NCI-H1105 treated with DMSO at 0.1 percent for 48 hours (cell line): ENCODE measurements at regions not wholly inside any gene's neighbourhood (a gene's known extent, or its start where the extent isn't known, plus 50 kb on each side); places are given as distances from the start of the nearest gene placed in this dataset.
"Not testable (repeated sequence)": the region's sequence is repeated elsewhere in the genome, so short reads cannot be mapped to it uniquely, and the experiment has no call there.

Source experiments
- DNase-seq: peaks from one replicate; lab custom pipeline; 2025; lab: John Stamatoyannopoulos, UW

DNA sequence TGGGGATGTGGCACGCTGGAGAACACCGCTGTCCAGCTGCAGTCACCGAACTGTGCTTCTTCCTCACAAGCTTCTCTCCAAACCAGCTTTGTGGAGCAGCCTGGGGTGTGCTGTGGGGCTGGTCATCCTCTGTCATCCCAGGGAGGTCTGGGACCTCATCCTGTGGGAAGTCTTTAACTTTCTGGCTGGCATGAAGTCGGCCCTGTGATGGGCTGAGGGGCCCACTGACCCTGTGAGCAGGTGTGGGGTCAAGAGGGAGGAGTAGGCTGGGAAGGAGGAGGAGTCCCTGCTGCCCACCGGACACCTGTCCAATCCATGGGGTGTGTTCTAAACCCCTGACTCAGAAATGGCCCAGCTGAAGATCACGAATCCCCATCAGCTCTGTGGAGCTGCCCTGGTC, 136.2 kb upstream of the SHH start:
- no peak for DNase-seq

DNA sequence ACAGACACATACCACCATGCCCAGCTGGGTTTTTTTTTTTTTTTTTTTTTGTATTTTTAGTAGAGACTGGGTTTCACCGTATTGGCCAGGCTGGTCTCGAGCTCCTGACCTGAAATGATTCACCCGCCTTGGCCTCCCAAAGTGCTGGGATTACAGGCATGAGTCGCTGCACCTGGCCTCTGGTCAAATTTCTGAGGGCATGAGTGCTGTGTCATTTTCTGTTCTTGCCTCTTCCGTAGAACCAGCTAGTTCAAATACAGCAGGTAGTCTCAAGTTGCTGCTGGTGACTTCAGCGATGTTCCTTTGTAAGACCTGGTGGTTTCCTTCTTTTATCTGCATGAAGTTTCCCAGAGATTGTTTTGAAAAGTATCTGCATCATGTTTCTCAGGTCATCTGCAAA, 134.8 kb upstream of the SHH start:
- DNase-seq = no peak

DNA sequence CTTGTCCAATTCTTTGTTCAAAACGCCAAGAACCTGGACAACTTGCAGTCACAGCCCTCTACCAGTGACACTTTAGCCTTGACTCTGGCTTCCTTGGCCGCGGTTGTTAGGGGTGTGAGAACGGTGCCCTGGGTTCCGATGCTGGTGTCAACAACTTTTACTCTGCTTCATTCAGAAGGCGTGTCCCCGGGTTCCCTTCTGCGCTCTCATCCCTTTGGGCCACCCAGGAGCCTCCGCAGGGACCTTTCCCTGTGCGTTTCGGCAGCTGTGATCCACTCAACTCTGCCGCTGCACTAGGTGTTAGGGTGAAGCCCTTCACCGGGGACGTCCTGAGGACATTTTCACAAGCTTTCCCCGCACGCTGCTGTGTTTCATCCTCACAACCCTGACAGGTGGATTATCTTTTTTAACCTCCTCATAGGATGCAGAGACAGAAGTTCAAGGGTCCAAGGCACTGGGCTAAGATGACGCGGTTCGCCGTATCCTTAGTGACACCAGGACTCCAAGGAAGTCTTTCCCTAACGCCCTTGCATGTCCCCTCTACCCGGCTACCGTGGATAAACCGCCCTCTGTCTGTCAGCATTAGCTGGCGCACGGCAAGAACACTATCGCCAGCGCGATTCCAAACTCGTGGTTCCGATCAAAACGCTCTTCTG, 133.5 kb upstream of the SHH start:
- no peak for DNase-seq

DNA sequence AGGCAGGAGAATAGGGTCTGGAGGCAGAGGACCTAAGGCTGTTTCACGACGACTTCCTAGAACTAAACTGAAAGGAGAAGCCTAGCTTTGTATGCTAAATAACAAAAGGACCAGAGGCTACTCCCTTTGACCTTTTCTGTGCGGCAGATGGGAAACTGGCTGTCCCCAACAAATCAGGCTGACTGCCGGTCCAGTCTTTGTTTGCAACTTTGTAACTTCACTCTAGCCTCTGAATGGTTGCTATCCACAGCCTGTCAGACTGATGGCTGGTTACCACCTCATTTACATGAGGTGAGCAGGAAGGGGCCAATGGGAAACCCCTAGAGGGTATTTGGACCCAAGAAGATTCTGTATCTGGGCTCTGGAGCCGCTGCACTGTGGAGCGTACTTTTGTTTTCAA, 132.6 kb upstream of the SHH start:
- no peak for DNase-seq

GRCh38 chr7:155943251-155943899, 131.1 kb upstream of the SHH start:
- DNase-seq = no peak

GRCh38 chr7:155942226-155942950, 130.1 kb upstream of the SHH start:
- DNase-seq = no peak

DNA sequence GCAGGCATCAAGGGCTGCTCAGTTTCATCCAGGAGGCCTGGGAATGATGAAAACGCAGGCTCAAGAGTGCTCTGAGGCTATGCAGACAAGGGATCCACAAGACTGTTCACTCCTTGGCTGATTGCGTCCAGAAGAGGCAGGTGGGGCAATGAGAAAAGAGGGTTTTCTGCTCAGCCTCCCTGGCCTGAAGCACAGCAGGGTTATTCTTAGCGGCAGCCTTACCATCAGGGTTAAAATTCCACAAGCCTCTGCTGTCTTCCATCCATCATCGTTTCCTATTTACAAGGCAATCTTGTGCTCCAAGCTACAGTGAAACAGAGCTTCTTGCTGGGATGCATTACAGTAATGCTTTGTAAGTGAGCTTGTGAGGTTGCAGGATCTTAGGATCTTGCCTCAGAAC, 129.4 kb upstream of the SHH start:
- DNase-seq = no peak

- no peak for DNase-seq
These were observed 127.1 kb upstream of the SHH start for GRCh38 chr7:155939350-155939749.

- no peak for DNase-seq
These were observed 125.9 kb upstream of the SHH start for GRCh38 chr7:155938129-155938528.

GRCh38 chr7:155935726-155936125, 123.5 kb upstream of the SHH start:
- DNase-seq = no peak

- DNase-seq = no peak
These were observed 122.8 kb upstream of the SHH start for GRCh38 chr7:155935005-155935557.

DNA sequence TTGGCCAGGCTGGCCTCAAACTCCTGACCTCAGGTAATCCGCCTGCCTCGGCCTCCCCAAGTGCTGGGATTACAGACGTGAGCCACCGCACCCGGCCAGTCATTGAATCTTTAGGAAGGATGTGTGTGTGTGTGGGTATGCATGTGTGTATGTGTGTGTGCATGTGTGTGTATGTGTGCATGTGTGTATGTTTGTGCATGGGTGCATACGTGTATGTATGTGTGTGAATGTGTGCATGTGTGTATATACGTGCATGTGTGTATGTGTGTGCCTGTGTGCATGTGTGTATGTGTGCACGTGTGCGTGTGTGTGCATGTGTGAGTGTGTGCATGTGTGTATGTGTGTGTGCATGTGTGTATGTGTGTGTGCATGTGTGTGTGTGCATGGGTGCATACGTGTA, 120.1 kb upstream of the SHH start:
- not testable (repeated sequence) for DNase-seq

GRCh38 chr7:155931396-155932085, 119.3 kb upstream of the SHH start:
- DNase-seq = no peak

- no peak for DNase-seq
These were observed 118.3 kb upstream of the SHH start for GRCh38 chr7:155930527-155930926.

DNA sequence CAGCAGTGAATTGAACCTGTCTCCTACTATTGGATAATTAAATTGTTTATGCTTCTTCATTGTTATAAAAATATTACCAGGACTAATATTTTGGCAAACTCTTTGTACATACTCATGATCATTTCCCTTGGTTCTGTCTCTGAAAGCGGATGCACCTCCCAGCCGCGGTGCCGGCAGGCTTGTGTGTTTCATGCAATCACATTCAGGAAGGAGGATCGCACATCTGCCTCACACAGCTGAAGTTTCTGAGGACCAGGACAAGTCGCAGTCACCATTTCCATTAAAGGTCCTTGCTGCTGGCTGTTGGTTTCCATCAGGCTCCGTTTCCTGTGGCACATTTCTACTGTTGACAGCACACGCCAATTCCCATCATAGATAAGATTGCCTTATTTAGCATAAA, 117.8 kb upstream of the SHH start:
- no peak for DNase-seq

DNA sequence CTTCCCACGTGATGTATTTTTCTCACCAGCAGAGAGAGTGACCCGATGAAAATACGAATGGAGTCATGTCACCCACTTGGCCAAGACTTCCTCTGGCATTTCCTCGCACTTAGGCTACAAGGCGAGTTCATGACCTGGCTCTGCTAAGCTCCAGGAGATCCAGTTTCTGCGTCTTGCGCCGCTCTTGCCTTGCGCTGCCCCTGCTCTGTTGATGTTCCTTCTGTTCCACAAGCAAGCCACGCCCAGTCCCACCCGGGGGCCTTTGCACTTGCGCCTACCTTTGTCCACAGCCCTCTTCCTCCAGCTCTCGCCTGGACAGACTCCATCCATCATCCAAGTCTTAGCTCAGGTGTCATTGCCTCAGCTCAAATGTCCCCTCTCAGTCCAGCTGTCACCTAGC, 116.3 kb upstream of the SHH start:
- DNase-seq = no peak

DNA sequence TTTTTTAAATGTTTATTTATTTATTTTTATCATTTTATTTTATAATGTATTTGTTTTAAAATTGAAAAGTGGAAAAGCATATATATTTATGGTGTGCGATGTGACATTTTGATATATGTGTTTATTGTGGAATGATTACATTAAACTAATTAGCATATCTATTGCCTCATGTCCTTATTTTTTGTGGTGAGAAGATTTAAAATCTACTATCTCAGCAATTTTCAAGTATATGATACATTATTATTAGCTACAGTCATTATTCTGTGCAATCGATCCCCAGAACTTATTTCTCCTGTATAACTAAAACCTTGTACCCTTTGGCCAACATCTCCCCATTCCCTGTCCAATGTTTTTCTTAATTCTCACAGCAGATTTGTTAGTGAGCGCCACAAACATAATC, 115.6 kb upstream of the SHH start:
- DNase-seq = no peak

- no peak for DNase-seq
These were observed 113.4 kb upstream of the SHH start for GRCh38 chr7:155925682-155926081.

DNA sequence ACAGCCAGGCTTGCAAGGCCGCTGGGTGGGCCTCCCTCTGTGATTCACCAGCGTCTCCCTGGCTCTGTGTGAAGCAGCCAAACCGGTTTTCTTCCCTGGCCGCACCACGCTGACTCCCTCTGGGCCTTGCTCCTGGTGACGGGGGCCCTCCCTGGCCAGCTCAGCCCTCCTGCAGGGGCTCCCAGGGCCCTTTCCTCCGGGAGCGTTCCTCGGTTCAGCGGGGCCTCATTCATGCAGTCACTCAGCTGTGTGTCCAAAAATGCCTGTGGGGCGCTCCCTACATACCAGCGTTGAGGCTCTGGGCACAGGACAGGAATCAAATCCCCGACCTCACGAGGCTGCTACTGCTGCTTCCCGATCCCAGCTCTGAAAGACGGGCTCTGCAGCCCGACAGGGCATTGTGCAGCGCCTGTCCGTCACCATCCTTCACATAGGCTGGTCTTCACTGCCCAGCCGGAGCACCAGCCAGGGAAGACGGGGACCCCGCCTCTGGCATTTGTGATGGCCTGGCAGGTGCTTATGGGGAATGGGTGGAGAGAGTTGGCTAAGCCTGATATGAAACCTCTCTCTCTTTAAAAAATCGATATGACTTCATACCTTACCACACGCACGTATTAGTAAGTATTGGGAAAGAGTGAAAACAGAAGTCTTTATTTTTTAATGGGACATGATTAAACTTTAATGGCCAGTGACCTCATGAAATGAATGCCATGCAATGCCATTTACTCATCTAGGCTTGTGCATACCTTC, 110.0 kb upstream of the SHH start:
- DNase-seq = no peak

- no peak for DNase-seq
These were observed 109.5 kb upstream of the SHH start for GRCh38 chr7:155921804-155922066.

- no peak for DNase-seq
These were observed 109.0 kb upstream of the SHH start for GRCh38 chr7:155921086-155921803.
